ENCODE measurements at regions not wholly inside any gene's neighbourhood (a gene's known extent, or its start where the extent isn't known, plus 50 kb on each side); places are given as distances from the start of the nearest gene placed in this dataset.
"Not testable (repeated sequence)": the region's sequence is repeated elsewhere in the genome, so short reads cannot be mapped to it uniquely, and the experiment has no call there.

- DNase-seq = no peak
Measured at GRCh38 chr3:26281284-26281985, 341.1 kb upstream of the LRRC3B start.

- DNase-seq = not testable (repeated sequence)
Measured at GRCh38 chr3:26284503-26284902, 338.1 kb upstream of the LRRC3B start.

DNA sequence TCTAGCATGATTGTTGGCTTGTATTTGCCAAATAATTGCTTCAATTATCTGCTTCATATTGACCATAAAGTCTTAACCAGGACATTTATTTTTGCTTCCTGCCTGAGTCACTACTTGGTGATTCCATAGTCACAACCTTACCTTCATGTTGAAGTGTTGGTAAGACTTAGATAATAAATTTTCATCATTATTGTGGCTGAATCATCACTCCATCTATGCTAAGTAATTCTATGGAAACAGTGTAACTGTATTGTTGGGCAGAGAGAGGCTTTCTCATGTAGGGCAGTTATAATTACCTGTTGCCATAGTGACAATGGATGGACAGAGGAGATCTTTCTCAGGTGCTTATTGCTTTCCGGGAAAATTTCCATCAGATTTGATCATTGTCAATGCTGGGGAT, 330.7 kb upstream of the LRRC3B start:
- DNase-seq = no peak

- DNase-seq = no peak
Measured at GRCh38 chr3:26292780-26293179, 329.8 kb upstream of the LRRC3B start.

- DNase-seq = no peak
Measured at GRCh38 chr3:26293329-26293844, 329.2 kb upstream of the LRRC3B start.

- no peak for DNase-seq
Measured at GRCh38 chr3:26307192-26307591, 315.4 kb upstream of the LRRC3B start.

- no peak for DNase-seq
Measured at GRCh38 chr3:26307787-26308186, 314.8 kb upstream of the LRRC3B start.

- no peak for DNase-seq
Measured at GRCh38 chr3:26308454-26308853, 314.1 kb upstream of the LRRC3B start.

GRCh38 chr3:26309536-26309935, 313.0 kb upstream of the LRRC3B start:
- not testable (repeated sequence) for DNase-seq

GRCh38 chr3:26312816-26313215, 309.8 kb upstream of the LRRC3B start:
- DNase-seq = no peak

DNA sequence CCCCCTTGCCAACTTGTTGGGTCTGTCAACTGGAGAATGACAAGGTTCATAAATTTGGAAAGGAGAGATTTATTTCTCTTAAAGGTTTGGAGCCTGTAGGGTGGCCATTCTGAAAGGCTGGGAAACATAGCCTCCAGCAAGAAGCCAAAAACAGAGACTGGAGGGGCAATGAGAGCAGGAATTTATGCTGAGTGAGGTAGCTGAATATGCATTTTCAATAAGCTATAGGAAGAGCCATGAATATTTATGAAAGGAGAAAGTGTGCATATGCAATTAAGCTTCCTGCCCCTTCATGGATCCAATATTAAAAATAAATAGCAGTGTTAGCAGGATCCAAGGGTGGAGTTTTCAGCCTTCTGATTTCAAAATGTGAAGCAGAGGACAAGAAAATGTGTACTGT, 306.1 kb upstream of the LRRC3B start:
- no peak for DNase-seq

GRCh38 chr3:26323741-26324140, 298.8 kb upstream of the LRRC3B start:
- not testable (repeated sequence) for DNase-seq

- no peak for DNase-seq
Measured at GRCh38 chr3:26340001-26340400, 282.6 kb upstream of the LRRC3B start.

DNA sequence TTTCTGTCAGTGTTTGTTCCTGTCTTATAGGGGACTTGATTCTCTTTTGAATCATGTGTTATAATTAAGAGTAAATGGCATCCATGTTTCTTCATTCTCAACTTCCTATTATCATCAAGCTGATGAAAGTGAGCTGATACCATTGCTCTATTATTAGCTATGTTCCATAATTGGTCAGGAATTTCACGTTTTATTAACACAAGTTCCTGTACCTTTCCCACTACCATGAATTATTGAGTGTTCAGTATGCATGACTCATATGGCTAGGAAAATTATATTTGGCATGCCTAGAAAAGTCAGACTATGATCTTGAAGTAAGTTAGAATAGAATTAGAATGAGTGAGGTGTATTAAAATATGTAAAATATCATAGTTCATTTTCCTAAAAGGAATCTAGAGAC, 278.9 kb upstream of the LRRC3B start:
- no peak for DNase-seq

DNA sequence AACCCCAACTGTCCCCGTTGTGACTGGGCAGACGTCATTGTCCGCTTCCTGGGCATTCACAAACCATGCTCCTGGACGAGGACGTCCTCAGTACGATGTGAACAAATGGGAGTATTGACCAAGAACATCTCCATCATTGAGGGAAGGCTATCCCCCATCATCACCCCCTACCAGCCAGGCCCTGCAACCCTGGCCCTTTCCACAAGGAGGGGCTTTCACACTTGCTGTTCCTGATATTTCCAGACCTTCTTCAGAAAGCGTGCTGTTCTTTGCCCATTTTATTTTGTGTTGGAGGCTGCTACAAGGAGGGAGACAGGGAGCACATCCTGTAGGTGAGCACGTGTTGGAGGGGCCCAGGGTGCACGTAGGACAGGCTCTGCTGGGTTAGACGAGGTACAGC, 277.0 kb upstream of the LRRC3B start:
- DNase-seq = no peak

GRCh38 chr3:26346497-26346896, 276.1 kb upstream of the LRRC3B start:
- DNase-seq = no peak

DNA sequence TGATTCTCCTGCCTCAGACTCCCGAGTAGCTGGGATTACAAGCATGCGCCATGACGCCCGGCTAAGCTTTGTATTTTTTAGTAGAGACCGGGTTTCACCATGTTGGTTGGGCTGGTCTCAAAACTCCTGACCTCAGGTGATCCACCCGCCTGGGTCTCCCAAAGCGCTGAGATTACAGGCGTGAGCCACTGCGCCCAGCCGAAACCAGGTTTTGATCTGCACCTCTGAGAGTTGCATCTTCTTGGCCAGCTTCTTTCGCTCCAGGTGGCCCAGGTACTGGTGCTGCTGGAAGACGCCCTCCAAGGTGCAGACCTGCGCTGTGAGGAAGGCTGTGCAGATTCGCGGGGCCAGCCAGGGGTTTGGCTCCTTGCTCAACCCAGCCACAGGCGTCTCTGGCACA, 275.4 kb upstream of the LRRC3B start:
- no peak for DNase-seq

- DNase-seq = no peak
Measured at GRCh38 chr3:26350853-26351252, 271.7 kb upstream of the LRRC3B start.

DNA sequence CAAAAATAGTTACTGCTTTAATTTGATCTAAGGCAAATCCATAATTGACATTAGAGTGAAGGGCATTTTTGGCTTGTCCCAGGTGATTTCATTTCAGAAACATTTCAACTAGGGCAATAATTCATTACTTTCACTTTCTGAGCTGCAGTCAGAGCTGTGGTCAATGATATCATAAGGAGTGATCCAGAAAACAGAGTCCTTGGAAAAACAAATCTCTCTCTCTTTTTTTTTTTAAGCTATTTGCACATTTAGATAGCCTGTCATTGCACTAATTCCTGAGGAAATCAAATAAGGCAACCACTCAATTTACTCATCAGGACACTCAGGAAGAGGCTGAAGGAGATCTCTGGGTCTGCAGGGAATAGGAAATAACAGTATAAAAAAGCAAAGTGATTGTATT, 269.5 kb upstream of the LRRC3B start:
- DNase-seq = no peak

GRCh38 chr3:26358405-26358804, 264.2 kb upstream of the LRRC3B start:
- DNase-seq = no peak

DNA sequence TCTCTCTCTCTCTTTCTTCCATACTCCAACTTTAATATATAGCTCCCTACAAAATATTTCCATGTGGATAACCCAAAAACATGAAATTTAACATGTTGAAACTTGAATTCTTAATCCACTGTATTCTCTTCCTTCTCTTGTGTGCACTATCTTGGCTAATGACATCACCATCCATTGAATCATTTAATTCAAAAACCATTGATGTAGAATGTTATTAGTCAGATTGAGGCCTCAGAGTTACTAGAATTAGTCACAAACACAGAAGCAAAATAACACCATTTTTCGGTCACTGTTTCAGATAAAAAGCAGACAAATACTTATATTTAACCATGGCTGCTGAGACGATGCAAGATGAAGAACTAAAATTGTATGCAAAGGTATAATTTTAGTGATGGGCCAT, 256.9 kb upstream of the LRRC3B start:
- no peak for DNase-seq

DNA sequence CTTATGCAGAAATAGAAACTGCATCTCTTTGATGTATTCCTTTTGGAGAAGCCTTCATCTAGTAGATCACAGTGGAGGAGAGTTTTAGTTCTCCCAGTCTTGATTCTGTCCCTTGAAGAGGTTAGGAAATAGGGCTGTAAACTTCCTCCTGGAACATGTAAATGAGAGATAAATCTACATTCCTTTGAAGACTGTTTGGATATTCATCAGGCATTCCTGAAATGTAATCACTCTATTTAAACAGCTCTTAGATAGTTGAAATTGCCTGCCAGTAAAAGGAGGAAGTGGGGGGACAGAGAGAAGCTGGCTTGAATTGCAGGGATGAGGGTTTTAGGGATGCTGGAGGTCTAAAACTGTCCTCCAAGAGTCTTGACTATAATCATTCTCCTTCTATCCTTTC, 254.3 kb upstream of the LRRC3B start:
- no peak for DNase-seq

- no peak for DNase-seq
Measured at GRCh38 chr3:26369133-26369532, 253.4 kb upstream of the LRRC3B start.

DNA sequence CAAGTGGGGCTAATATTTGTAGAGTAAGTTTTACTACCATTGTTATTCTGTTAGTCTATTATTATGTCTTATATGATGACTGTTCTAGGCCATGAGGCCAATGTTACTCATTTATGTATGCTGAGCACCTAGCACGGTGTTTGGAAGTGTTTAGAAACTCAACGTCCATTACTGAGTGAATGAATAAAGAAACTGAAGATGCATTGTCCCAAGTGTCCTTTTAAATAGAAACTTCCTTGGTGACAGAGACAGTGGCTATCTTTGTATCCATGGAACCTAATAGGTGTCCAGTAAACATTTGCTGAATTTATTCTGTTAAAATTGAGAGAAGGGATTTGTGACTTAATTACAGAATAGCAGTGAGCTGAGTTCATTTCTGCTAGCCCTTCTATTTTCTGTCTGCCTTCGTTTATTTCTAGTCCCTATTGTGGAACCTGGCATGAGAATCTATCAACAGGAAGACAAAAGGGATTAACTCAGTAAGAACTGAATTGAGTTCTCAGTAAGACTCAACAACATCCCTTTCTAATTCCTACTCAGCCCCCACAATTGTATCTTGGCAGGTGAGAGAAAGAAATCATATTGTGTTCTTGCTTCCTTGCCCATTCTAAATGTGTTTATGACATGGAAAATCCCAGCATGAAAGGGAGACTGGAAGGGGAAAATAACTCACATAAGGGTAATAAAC, 246.6 kb upstream of the LRRC3B start:
- DNase-seq = no peak
